ENCODE measurements at regions not wholly inside any gene's neighbourhood (a gene's known extent, or its start where the extent isn't known, plus 50 kb on each side); places are given as distances from the start of the nearest gene placed in this dataset.

DNA sequence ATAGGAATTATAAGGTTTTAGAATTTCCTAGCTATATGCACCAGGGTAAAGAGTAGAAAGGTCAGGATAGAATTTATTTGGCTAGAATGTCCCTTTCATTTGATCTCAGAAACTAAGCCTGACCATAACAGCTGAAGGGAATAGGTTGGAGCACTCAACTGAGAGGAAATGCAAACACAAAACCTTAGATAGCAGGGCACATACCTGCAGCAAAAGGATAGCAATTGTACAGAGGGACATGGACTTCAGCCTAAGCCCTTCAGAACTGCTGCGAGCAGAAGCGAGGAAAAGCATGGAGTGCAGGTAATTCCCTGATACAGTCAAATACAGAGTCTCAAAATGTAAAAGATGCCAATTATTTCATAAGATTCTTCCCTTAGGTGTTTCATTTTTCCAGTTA is 211.0 kb upstream of the DDI1 start:
- no peak overlapping the region for H2AFZ ChIP-seq (ENCODE audit: low read length, unreplicated experiment)
- no peaks in the 10 kb centered on the region for H3K4me1 ChIP-seq (ENCODE audit: control insufficient read depth, insufficient read depth, low read length, unreplicated experiment)
- H3K27ac ChIP-seq (ENCODE audit: low read depth, low read length): no peak overlapping the region
- peaks cover 15% of the 10 kb centered on the region for H3K27me3 ChIP-seq (ENCODE audit: insufficient read depth, low read length)
- H3K4me3 ChIP-seq (ENCODE audit: low read depth, low read length): no peak overlapping the region
- no peaks in the 10 kb centered on the region for H3K36me3 ChIP-seq (ENCODE audit: insufficient read depth, low read length)
- H3K79me2 ChIP-seq (ENCODE audit: control insufficient read depth, insufficient read depth, low read length, unreplicated experiment): no peaks in the 10 kb centered on the region

DNA sequence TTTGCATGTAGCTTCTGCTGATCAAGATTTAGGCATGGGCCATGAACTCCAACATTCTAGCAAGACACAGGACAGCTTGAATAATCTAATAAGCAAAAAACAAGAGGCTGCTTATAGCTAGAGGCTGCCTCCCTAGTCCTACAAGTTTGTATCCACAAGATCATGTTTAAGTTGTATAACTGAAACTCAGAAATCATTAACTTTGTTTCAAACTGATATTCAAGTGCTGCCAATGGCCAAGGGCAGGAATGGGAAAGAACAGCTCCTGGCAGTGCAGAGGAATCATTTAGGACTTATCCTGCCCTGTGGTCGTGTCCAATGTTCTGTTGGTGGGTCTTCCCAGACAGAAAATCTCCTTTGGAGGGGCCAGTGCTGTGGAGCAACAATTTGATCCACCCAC is 209.6 kb upstream of the DDI1 start:
- H3K79me2 ChIP-seq (ENCODE audit: control insufficient read depth, insufficient read depth, low read length, unreplicated experiment): no peaks in the 10 kb centered on the region
- no peak overlapping the region for H3K4me3 ChIP-seq (ENCODE audit: low read depth, low read length)
- no peaks in the 10 kb centered on the region for H3K4me1 ChIP-seq (ENCODE audit: control insufficient read depth, insufficient read depth, low read length, unreplicated experiment)
- H3K36me3 ChIP-seq (ENCODE audit: insufficient read depth, low read length): no peaks in the 10 kb centered on the region
- H2AFZ ChIP-seq (ENCODE audit: low read length, unreplicated experiment): no peak overlapping the region
- H3K27ac ChIP-seq (ENCODE audit: low read depth, low read length): no peak overlapping the region
- peaks cover 7% of the 10 kb centered on the region for H3K27me3 ChIP-seq (ENCODE audit: insufficient read depth, low read length)

DNA sequence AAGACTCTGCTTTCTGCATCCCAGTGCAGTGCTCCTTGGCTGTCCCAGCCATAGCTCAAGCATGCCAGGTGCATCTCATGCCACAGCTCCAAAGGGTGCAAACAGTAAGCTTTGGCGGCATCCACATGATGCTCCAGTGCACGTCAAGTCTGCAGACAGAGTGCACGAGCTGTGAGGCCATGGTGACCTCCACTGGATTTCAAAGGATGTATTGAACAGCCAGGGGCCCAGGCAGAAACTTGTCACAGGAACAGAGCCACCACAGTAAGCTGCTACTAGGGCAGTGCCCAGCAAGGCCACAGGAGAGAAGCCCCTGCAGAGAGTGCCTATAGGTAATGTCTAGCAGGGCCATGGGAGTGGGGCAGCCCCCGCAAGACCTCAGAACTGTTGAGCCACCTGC is 206.8 kb upstream of the DDI1 start:
- Histone ChIP-seq H2AFZ (ENCODE audit: low read length, unreplicated experiment) (no peak overlapping the region), H3K4me1 (ENCODE audit: control insufficient read depth, insufficient read depth, low read length, unreplicated experiment) (no peaks in the 10 kb centered on the region), H3K79me2 (ENCODE audit: control insufficient read depth, insufficient read depth, low read length, unreplicated experiment) (no peaks in the 10 kb centered on the region), H3K4me3 (ENCODE audit: low read depth, low read length) (no peak overlapping the region), H3K36me3 (ENCODE audit: insufficient read depth, low read length) (no peaks in the 10 kb centered on the region), H3K27ac (ENCODE audit: low read depth, low read length) (no peak overlapping the region), H3K27me3 (ENCODE audit: insufficient read depth, low read length) (no peaks in the 10 kb centered on the region)

- H2AFZ ChIP-seq (ENCODE audit: low read length, unreplicated experiment): no peak overlapping the region
- no peak overlapping the region for H3K27ac ChIP-seq (ENCODE audit: low read depth, low read length)
- H3K4me3 ChIP-seq (ENCODE audit: low read depth, low read length): no peak overlapping the region
- H3K79me2 ChIP-seq (ENCODE audit: control insufficient read depth, insufficient read depth, low read length, unreplicated experiment): no peaks in the 10 kb centered on the region
- no peaks in the 10 kb centered on the region for H3K4me1 ChIP-seq (ENCODE audit: control insufficient read depth, insufficient read depth, low read length, unreplicated experiment)
- H3K36me3 ChIP-seq (ENCODE audit: insufficient read depth, low read length): no peaks in the 10 kb centered on the region
- H3K27me3 ChIP-seq (ENCODE audit: insufficient read depth, low read length): no peaks in the 10 kb centered on the region
These were observed 206.2 kb upstream of the DDI1 start for GRCh38 chr11:103830205-103830604.

DNA sequence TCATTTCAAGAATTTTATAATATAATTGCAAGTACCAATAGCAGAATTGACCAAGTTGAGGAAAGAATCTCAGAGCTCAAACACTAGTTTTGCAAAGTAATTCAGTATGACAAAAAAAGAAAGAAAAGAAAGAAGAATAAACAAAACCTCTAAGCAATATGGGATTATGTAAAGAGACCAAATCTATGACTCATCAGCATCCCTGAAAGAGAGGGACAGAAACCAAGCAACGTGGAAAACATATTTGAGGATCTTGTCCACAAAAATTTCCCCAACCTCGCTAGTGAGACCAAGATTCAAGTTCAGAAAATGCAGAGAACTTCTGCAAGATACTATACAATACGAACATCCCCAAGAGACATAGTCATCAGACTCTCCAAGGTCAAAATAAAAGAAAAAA is 203.7 kb upstream of the DDI1 start:
- Histone ChIP-seq H3K27ac (ENCODE audit: low read depth, low read length) (no peak overlapping the region), H3K79me2 (ENCODE audit: control insufficient read depth, insufficient read depth, low read length, unreplicated experiment) (no peaks in the 10 kb centered on the region), H3K4me1 (ENCODE audit: control insufficient read depth, insufficient read depth, low read length, unreplicated experiment) (no peaks in the 10 kb centered on the region), H2AFZ (ENCODE audit: low read length, unreplicated experiment) (no peak overlapping the region), H3K27me3 (ENCODE audit: insufficient read depth, low read length) (no peaks in the 10 kb centered on the region), H3K36me3 (ENCODE audit: insufficient read depth, low read length) (no peaks in the 10 kb centered on the region), H3K4me3 (ENCODE audit: low read depth, low read length) (no peak overlapping the region)

GRCh38 chr11:103842191-103842590 is 194.2 kb upstream of the DDI1 start:
- H3K79me2 ChIP-seq (ENCODE audit: control insufficient read depth, insufficient read depth, low read length, unreplicated experiment): no peaks in the 10 kb centered on the region
- H3K27ac ChIP-seq (ENCODE audit: low read depth, low read length): no peak overlapping the region
- H2AFZ ChIP-seq (ENCODE audit: low read length, unreplicated experiment): no peak overlapping the region
- no peaks in the 10 kb centered on the region for H3K4me1 ChIP-seq (ENCODE audit: control insufficient read depth, insufficient read depth, low read length, unreplicated experiment)
- H3K36me3 ChIP-seq (ENCODE audit: insufficient read depth, low read length): no peaks in the 10 kb centered on the region
- no peaks in the 10 kb centered on the region for H3K27me3 ChIP-seq (ENCODE audit: insufficient read depth, low read length)
- H3K4me3 ChIP-seq (ENCODE audit: low read depth, low read length): no peak overlapping the region

DNA sequence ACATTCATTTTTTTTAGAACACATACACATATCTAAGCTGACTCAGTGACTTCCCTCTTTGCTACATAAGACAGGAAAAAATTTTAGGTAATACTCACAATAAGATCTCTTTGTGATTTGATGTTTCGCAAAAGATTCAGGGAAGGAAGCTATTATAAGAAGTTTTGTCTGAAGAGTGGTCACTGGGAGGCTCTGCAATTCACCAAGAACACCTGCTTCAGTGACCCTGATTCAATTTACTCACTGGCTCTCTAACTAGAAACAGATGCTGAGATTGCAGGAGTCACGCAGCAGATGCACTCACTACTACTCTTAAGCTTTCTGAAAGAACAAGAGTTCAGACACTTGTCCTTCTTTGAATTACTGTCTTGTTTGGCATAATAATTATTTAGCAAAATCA is 193.6 kb upstream of the DDI1 start:
- no peak overlapping the region for H3K27ac ChIP-seq (ENCODE audit: low read depth, low read length)
- no peak overlapping the region for H2AFZ ChIP-seq (ENCODE audit: low read length, unreplicated experiment)
- H3K4me3 ChIP-seq (ENCODE audit: low read depth, low read length): no peak overlapping the region
- H3K79me2 ChIP-seq (ENCODE audit: control insufficient read depth, insufficient read depth, low read length, unreplicated experiment): no peaks in the 10 kb centered on the region
- no peaks in the 10 kb centered on the region for H3K4me1 ChIP-seq (ENCODE audit: control insufficient read depth, insufficient read depth, low read length, unreplicated experiment)
- H3K27me3 ChIP-seq (ENCODE audit: insufficient read depth, low read length): no peaks in the 10 kb centered on the region
- no peaks in the 10 kb centered on the region for H3K36me3 ChIP-seq (ENCODE audit: insufficient read depth, low read length)

DNA sequence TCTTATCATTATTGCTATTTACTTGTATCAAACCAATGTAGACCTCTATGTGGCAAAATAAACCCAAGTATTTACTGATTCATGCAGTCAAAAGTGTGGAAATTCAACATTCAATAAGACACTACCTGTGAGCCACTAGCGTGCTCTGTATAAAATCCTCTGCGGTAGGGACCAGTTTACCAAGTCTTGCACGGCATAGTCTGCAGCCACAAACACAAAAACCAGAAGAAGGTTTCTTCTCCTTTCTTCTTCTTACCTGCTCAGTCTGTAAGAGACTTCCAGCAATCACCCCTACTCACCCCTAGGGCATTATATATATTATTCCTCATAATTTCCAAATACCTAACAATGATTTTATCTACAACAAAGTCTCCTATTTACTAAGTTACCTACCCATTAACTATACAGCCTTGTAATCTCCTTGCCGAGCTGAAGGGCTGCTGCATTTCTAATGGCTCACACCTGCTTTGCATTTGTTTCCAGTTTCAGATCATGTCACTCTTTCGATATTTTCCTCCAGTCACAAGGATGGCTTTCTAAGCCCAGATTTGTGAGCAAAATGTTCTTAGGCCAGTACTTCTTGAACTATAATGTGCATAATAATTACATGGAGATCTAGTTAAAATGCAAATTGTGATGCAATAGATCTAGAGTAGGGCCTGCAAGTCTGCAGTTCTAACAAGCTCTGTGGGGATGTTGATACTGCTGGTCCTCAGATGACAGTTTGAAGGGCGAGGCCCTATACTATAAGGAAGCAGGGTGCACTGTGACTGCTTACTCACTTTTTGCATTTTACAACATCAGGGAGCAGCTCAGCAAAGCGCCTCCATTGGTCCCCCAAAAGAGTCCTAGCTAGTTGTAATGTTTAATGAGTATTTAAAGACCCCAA is 191.9 kb upstream of the DDI1 start:
- Histone ChIP-seq H3K36me3 (ENCODE audit: insufficient read depth, low read length) (no peaks in the 10 kb centered on the region), H3K79me2 (ENCODE audit: control insufficient read depth, insufficient read depth, low read length, unreplicated experiment) (no peaks in the 10 kb centered on the region), H3K4me3 (ENCODE audit: low read depth, low read length) (no peak overlapping the region), H3K4me1 (ENCODE audit: control insufficient read depth, insufficient read depth, low read length, unreplicated experiment) (no peaks in the 10 kb centered on the region), H3K27me3 (ENCODE audit: insufficient read depth, low read length) (no peaks in the 10 kb centered on the region), H3K27ac (ENCODE audit: low read depth, low read length) (no peak overlapping the region), H2AFZ (ENCODE audit: low read length, unreplicated experiment) (no peak overlapping the region)

DNA sequence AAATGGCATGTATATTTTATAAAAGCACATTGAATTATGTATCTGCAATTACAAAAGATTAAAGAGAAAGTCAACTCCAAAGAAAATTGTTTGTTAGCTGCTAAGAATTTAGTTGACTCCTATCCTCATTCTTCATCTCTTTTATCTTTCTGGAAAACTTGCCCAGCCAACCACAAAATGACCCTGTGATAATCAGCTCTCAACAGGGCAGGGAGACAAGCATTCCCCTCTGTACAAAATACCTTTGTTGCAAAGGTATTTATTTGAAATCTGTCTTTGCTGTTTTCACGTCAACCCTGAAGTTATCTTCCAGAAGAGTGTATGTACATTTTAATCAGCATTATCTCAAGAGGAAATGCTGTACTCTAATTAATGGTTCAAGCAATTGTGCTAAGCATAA is 191.1 kb upstream of the DDI1 start:
- peaks cover 5% of the 10 kb centered on the region; the same call in 1 of the 2 replicates for H3K27me3 ChIP-seq (ENCODE audit: insufficient read depth, low read length)
- no peaks in the 10 kb centered on the region for H3K79me2 ChIP-seq (ENCODE audit: control insufficient read depth, insufficient read depth, low read length, unreplicated experiment)
- H3K4me1 ChIP-seq (ENCODE audit: control insufficient read depth, insufficient read depth, low read length, unreplicated experiment): no peaks in the 10 kb centered on the region
- no peak overlapping the region for H2AFZ ChIP-seq (ENCODE audit: low read length, unreplicated experiment)
- no peak overlapping the region for H3K27ac ChIP-seq (ENCODE audit: low read depth, low read length)
- no peaks in the 10 kb centered on the region for H3K36me3 ChIP-seq (ENCODE audit: insufficient read depth, low read length)
- no peak overlapping the region for H3K4me3 ChIP-seq (ENCODE audit: low read depth, low read length)

- Histone ChIP-seq H3K36me3 (ENCODE audit: insufficient read depth, low read length) (no peaks in the 10 kb centered on the region), H3K4me1 (ENCODE audit: control insufficient read depth, insufficient read depth, low read length, unreplicated experiment) (no peaks in the 10 kb centered on the region), H3K79me2 (ENCODE audit: control insufficient read depth, insufficient read depth, low read length, unreplicated experiment) (no peaks in the 10 kb centered on the region), H3K27ac (ENCODE audit: low read depth, low read length) (no peak overlapping the region), H3K4me3 (ENCODE audit: low read depth, low read length) (no peak overlapping the region), H2AFZ (ENCODE audit: low read length, unreplicated experiment) (no peak overlapping the region), H3K27me3 (ENCODE audit: insufficient read depth, low read length) (peaks cover 37% of the 10 kb centered on the region)
These were observed 187.8 kb upstream of the DDI1 start for GRCh38 chr11:103848686-103849085.

DNA sequence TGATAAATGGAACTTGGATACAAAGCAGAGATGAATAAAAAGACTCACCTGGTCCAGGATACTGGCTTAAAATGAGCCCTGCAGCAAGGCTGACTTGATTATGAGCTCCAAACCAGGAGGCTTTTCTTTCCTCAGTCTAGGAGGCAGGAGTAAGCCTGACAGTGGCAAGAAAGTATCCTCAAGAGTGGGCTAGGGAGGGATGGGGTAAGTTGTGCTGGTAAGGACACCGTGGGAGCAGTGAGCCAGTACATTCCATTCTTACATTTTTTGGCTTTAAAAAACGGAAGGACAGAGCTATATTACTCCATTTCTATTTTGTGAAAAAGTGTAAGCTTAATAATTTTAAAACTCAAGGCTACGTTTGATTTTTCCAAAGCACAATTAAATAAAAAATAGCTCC is 187.1 kb upstream of the DDI1 start:
- no peaks in the 10 kb centered on the region for H3K4me1 ChIP-seq (ENCODE audit: control insufficient read depth, insufficient read depth, low read length, unreplicated experiment)
- H3K79me2 ChIP-seq (ENCODE audit: control insufficient read depth, insufficient read depth, low read length, unreplicated experiment): no peaks in the 10 kb centered on the region
- H3K27ac ChIP-seq (ENCODE audit: low read depth, low read length): no peak overlapping the region
- H3K36me3 ChIP-seq (ENCODE audit: insufficient read depth, low read length): no peaks in the 10 kb centered on the region
- no peak overlapping the region for H3K4me3 ChIP-seq (ENCODE audit: low read depth, low read length)
- no peak overlapping the region for H2AFZ ChIP-seq (ENCODE audit: low read length, unreplicated experiment)
- peaks cover 39% of the 10 kb centered on the region for H3K27me3 ChIP-seq (ENCODE audit: insufficient read depth, low read length)

Data from ACC112 (cell line).